Heart left ventricle (tissue), 13 donors: ENCODE measurements at regions not wholly inside any gene's neighbourhood (a gene's known extent, or its start where the extent isn't known, plus 50 kb on each side); places are given as distances from the start of the nearest gene placed in this dataset.

ENCODE experiments used
- CTCF ChIP-seq, 12 donors: fragments of 200-600 bp; sonication (generic) in 4 of 12; IDR thresholded peaks; one replicate each; pipeline versions ENCODE4 v1.5.0 to v1.8.0; 2018 to 2022; ENCODE audit warnings: antibody characterized with exemption in 12 of 12, mild to moderate bottlenecking in 5 of 12
- POLR2A ChIP-seq, 2 donors: fragments of 450-650 bp; IDR thresholded peaks; one replicate each; pipeline ENCODE4 v1.6.1; 2017; ENCODE audit warnings: antibody characterized with exemption in 2 of 2, mild to moderate bottlenecking in 2 of 2, moderate library complexity in 2 of 2
- donor health status: ischemic (EF 13 %, LVEDD 7.1; RV severe dilation, severe dysfunction).
- donor health status: DM: no; HTN: yes; CAD: no.
- donor health status: DM: no; HTN: no; CAD: no.
- donor health status: ischemic (EF 25% LVEDD 6.9; RV normal size, moderate dysfunction).
- donor health status: ischemic (EF 25% LVEDD 5.7; RV mildly dilated, moderate dysfunction).
- donor health status: ischemic (EF 35%, LVEDD 5.7; RV mildly dilated, moderate dysfunction).
- donor health status: nonischemic (EF 11% LVEDD 7.7; RV severe dilation, severe dysfunction).
- donor health status: DM: yes; HTN: yes; CAD: no.
- donor health status: PGD.
- donor health status: ischemic (EF 29% LVEDD 5.4; RV normal size, mild dysfunction).
- donor health status: nonischemic (EF 23%, LVEDD 6.1; RV moderate dilation, normal function).

- TF ChIP-seq CTCF (IDR thresholded peaks at IDR 0.05) (no peak), POLR2A (IDR thresholded peaks at IDR 0.05) (no peak)
Observed at GRCh38 chr3:139239550-139239949, 104.3 kb upstream of the MRPS22 start.
